ENCODE measurements at regions not wholly inside any gene's neighbourhood (a gene's known extent, or its start where the extent isn't known, plus 50 kb on each side); places are given as distances from the start of the nearest gene placed in this dataset.

DNA sequence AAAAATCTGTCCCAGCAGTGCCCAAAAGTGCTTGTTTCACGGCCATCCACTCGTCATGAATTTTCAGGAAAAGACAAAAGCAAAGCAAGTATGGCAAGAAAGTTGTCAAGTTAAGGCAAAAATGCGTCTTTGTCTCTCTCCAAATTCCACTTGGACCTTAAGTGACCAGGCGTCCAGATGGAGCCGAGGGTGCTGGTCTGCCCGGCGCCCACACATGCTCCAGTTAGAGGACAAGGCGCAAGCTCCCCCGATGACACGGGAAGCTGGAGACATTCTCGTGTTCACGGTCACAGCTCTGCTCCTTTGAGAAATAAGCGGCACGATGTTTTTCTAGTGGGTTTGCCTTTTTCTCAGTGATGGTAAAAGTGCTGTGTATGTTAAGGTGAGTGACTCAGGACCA lies 219.0 kb downstream of the BRD1 start:
- TF ChIP-seq POLR2A (IDR thresholded peaks at IDR 0.05) = no peak
- no peak for TF ChIP-seq CTCF (IDR thresholded peaks at IDR 0.05)

All from heart left ventricle (tissue), 13 donors.